Cardiac muscle cell (in vitro differentiated cells and primary cell): ENCODE measurements at regions not wholly inside any gene's neighbourhood (a gene's known extent, or its start where the extent isn't known, plus 50 kb on each side); places are given as distances from the start of the nearest gene placed in this dataset.
A peak's percentile ranks its signal among the peaks of the same experiment; 100 is the strongest.

Experiments
- DNase-seq, 2 donors: peaks; one replicate each; pipeline versions ENCODE4 v3.0.0 to v3.0.0-alpha.2; 2010 to 2017; ENCODE audit warnings: low read depth in 1 of 2, low spot score in 1 of 2
- H3K27ac ChIP-seq: fragments of 200-600 bp; sonication (generic); 2 replicates; pipeline ENCODE4 v1.5.1; 2016
- H3K27me3 ChIP-seq: fragments of 200-600 bp; sonication (generic); 2 replicates; pipeline ENCODE4 v1.6.0; 2016; ENCODE audit warnings: control low read depth
- H3K36me3 ChIP-seq: fragments of 200-600 bp; sonication (generic); 2 replicates; pipeline ENCODE4 v1.5.1; 2016; ENCODE audit warnings: control low read depth
- H3K4me1 ChIP-seq: fragments of 200-600 bp; sonication (generic); 2 replicates; pipeline ENCODE4 v1.8.1; 2017; ENCODE audit warnings: low read depth, mild to moderate bottlenecking, mixed run types
- H3K4me3 ChIP-seq: fragments of 200-600 bp; sonication (generic); 2 replicates; pipeline ENCODE4 v1.5.1; 2016; ENCODE audit warnings: mild to moderate bottlenecking
- H3K9me3 ChIP-seq: fragments of 200-600 bp; sonication (generic); 2 replicates; pipeline ENCODE4 v1.5.1; 2017; ENCODE audit warnings: low read depth, mild to moderate bottlenecking, control low read depth
- CTCF ChIP-seq: IDR thresholded peaks from 2 replicates; pipeline ENCODE4 v1.5.1; 2012; ENCODE audit warnings: low read depth, mild to moderate bottlenecking, low read length

DNA sequence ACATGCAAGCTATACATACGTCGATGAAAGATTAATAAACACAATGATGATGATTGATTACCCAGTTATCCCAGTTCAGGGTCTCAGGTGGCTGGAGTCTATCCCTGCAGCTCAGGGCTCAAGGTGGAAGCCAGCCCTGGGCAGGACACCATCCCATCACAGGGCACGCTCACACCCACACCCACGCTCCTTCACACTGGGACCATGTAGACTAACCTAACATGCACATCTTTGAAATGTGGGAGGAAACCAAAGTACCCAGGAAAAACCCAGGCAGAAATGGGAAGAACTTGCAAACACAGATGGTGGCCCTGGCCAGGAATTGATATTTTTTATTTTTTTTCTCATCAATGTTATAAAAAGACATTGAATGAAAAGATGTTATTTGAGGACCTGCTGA is 151.4 kb upstream of the MCTP2 start:
- no peak overlapping the region for H3K27ac ChIP-seq
- no peaks in the 10 kb centered on the region for H3K36me3 ChIP-seq
- no peak overlapping the region for H3K4me3 ChIP-seq
- no peaks in the 10 kb centered on the region for H3K27me3 ChIP-seq
- no peaks in the 10 kb centered on the region for H3K9me3 ChIP-seq
- H3K4me1 ChIP-seq, result no peaks in the 10 kb centered on the region
- DNase-seq, result no peak
- no peak for TF ChIP-seq CTCF

- no peak for DNase-seq
- no peaks in the 10 kb centered on the region for H3K9me3 ChIP-seq
- H3K36me3 ChIP-seq, result no peaks in the 10 kb centered on the region
- H3K27me3 ChIP-seq, result no peaks in the 10 kb centered on the region
- H3K4me3 ChIP-seq, result no peak overlapping the region
- H3K4me1 ChIP-seq, result no peaks in the 10 kb centered on the region
- no peak overlapping the region for H3K27ac ChIP-seq
- no peak for TF ChIP-seq CTCF
Measured at GRCh38 chr15:94079459-94079858, 151.9 kb upstream of the MCTP2 start.

DNA sequence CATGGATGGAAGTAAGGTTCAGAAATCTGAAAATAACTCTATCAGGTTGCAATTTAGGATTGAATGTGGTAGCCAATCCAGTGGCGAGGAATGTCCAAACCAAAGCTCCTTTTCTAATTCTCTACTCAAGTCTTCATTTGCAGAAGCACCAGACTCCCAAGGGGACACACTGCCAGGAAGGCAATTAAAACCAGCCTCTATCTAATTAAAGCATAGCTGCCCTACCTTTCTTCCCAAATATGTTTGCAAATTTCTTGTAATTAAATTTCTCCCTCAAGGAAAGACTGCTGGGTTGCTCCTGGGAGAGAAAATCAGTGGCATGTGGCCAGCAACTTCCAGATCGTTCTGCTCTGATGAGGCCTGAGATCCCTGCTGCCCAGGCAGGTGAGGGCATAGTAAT is 153.4 kb upstream of the MCTP2 start:
- no peaks in the 10 kb centered on the region for H3K9me3 ChIP-seq
- H3K4me3 ChIP-seq, result no peak overlapping the region
- H3K27ac ChIP-seq, result no peak overlapping the region
- H3K4me1 ChIP-seq, result no peaks in the 10 kb centered on the region
- no peak for TF ChIP-seq CTCF
- H3K36me3 ChIP-seq, result no peaks in the 10 kb centered on the region
- no peak for DNase-seq
- no peaks in the 10 kb centered on the region for H3K27me3 ChIP-seq

DNA sequence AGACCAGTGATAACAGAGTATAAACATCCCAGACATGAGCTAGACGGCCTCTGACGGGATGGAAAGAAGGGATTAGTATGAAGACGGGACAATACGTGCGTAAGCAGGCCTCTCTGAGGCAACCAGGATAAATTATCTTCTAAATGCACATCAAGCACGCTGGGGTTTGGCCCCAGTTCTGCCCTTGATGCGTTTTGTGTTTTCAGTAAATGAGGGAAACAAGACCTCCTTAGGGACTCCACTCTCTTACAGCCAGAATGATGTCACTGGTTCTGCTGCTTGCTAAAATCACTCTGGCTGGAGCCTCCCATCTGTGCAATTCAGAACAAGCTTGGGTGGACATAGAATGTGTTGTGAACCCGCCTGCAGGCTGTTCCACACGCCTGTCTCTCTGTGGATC is 156.0 kb upstream of the MCTP2 start:
- Histone ChIP-seq H3K27ac (no peak overlapping the region), H3K4me1 (no peaks in the 10 kb centered on the region), H3K9me3 (no peaks in the 10 kb centered on the region), H3K27me3 (no peaks in the 10 kb centered on the region), H3K36me3 (no peaks in the 10 kb centered on the region), H3K4me3 (no peak overlapping the region)
- DNase-seq, result peak in 1 of 2 donors; percentile 4
- no peak for TF ChIP-seq CTCF

DNA sequence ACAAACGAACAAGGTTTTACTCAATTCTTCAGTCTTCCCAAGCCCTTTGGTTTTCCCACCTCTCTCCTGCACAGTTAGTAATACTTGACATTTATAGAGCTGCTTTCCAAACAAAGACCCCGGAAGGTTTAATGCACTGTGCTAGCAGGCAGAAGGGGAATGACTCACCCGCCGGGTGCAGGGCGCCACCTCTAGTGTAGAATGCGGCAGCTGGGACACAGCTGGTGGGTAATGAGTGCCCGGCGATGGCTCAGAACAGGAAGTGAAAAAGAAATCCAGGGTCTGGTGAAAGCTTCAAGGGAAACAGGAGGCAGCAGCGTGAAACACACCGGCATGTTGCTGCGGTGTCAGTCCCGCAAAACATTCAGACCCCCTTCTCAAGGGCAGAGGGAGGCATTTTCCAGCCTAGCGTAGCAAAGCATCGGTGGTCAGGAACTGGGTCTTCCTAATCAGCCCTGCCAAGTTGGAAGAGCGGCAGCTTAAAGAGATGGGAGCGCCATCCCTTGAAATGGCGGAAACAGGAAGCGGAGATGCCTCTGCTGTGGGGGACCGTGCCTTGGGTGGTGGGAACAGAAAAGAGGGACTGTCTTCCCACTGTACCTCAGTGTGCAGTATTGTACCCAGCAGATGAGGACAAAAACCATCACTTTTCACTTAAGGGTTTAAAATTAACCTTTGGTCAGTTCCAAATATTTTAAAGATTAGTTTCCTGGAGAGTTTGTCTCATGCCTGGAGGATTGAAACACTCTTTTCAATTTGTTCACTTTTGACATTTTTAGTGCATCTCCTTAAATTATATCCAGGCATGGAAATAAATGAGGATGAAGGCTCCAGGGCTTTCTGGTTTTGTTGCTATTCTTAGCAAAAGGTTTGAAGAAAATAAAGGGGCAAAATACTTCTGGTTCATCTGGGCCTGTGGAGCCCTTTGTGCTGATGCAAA is 160.7 kb upstream of the MCTP2 start:
- H3K36me3 ChIP-seq, result no peaks in the 10 kb centered on the region
- DNase-seq, result no peak
- H3K4me3 ChIP-seq, result no peak overlapping the region
- H3K27ac ChIP-seq, result no peak overlapping the region
- no peaks in the 10 kb centered on the region for H3K27me3 ChIP-seq
- no peaks in the 10 kb centered on the region for H3K9me3 ChIP-seq
- no peaks in the 10 kb centered on the region for H3K4me1 ChIP-seq
- no peak for TF ChIP-seq CTCF
